ENCODE measurements at regions not wholly inside any gene's neighbourhood (a gene's known extent, or its start where the extent isn't known, plus 50 kb on each side); places are given as distances from the start of the nearest gene placed in this dataset.

DNA sequence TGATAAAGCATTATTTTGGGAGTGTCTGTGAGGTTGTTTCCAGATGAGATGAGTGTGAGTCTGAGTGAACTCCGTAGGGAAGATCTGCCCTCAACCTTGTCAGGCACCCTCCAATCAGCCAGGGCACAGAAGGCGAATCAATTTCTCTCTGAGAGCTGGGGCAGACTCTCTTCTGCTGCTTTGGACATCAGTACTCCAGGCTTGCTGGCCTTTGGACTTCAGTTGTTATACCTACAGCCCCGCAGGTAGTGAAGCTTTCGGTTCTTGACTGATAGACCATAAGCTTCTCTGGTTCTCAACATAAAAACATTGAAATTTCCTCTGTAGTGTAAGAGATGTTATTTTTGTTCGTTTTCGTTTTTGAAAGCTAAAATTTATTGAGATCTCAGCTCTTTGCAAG, 71.4 kb downstream of the MAFB start:
- TF ChIP-seq, protein P1, sequence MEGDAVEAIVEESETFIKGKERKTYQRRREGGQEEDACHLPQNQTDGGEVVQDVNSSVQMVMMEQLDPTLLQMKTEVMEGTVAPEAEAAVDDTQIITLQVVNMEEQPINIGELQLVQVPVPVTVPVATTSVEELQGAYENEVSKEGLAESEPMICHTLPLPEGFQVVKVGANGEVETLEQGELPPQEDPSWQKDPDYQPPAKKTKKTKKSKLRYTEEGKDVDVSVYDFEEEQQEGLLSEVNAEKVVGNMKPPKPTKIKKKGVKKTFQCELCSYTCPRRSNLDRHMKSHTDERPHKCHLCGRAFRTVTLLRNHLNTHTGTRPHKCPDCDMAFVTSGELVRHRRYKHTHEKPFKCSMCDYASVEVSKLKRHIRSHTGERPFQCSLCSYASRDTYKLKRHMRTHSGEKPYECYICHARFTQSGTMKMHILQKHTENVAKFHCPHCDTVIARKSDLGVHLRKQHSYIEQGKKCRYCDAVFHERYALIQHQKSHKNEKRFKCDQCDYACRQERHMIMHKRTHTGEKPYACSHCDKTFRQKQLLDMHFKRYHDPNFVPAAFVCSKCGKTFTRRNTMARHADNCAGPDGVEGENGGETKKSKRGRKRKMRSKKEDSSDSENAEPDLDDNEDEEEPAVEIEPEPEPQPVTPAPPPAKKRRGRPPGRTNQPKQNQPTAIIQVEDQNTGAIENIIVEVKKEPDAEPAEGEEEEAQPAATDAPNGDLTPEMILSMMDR (IDR thresholded peaks at IDR 0.05; ENCODE audit: insufficient read depth, missing control alignments), result no peak
- FAIRE-seq (no peak), DNase-seq (ENCODE audit: insufficient read length, low spot score) (no peak)

DNA sequence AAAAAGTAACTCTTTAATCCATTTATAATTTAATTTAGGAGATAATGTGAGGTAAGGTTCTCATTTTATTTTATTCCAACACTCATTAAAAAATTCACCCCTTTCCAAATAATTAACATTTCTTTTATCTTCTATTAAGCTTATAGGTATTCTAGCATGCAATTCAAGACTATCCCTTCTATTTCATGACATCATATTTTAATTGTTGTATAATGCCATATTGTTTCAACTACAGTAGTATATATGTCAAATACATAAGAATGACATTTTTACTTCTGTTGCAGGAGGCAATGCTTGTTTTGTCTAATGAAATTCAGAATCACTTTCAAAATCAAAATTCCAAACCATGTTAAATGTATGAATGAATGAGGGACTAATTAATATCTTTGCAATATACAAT, 76.2 kb downstream of the MAFB start:
- no peak for DNase-seq (ENCODE audit: insufficient read length, low spot score)
- FAIRE-seq, result no peak
- TF ChIP-seq, protein P1 (IDR thresholded peaks at IDR 0.05; ENCODE audit: insufficient read depth, missing control alignments), result no peak

DNA sequence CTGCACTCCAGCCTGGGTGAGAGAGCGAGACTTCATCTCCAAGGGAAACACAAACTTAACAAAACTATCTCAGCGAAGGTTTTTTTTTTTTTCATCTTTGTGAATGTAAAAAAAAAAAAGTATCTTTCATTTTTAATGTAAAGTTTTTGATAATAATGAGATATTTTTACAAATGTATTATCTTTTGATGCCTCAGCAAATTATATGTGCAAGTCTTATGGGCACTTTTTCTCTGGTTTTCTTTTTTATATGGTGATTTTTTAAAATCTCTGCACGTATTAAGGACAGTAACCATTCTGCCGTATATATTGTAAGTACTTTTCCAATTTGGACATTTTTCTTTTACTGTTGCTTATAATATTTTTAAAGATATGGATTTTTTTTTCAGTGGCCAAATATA, 76.8 kb downstream of the MAFB start:
- TF ChIP-seq, protein P1 (IDR thresholded peaks at IDR 0.05; ENCODE audit: insufficient read depth, missing control alignments), result no peak
- DNase-seq (ENCODE audit: insufficient read length, low spot score) (no peak), FAIRE-seq (no peak)

DNA sequence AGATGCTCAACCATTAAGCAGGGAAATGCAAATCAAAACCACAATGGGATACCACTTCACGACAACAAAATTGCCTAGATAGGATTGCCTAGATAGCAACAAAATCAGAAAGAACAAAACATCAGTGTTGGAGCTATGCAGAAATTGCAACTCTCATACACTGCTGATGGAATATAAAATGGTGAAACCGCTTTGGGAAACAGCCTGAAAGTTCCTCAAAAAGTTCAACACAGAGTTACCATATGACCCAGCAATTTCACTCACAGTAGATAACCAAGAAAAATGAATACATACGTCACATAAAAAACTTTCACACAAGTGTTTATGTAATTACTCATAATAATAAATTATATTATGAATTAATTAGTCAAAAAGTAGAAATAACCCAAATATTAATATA, 78.3 kb downstream of the MAFB start:
- no peak for DNase-seq (ENCODE audit: insufficient read length, low spot score)
- FAIRE-seq, result no peak

DNA sequence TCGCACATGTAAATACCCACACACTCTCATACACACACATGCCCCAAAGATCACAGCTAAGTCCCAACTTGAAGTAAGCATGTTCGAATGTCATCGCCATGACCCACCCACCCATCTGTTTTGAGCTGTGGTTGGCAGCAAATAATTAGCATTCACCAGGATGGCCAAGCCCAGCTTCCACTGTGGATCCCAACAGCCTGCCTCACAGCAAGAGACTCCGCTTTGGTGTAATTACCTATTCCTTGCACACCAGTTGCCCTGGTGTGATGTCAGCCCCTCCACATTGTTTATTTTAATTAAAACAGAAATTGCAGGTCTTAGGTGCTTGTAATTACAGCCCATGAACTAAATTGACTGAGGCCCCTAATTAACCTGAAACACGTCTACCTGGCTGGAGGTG, 81.1 kb downstream of the MAFB start:
- DNase-seq (ENCODE audit: insufficient read length, low spot score) (no peak), FAIRE-seq (no peak)
- TF ChIP-seq, protein P1 (IDR thresholded peaks at IDR 0.05; ENCODE audit: insufficient read depth, missing control alignments), result no peak

More for the DNA sequence above, 78.3 kb downstream of the MAFB start:
- TF ChIP-seq, protein P1 (IDR thresholded peaks at IDR 0.05; ENCODE audit: insufficient read depth, missing control alignments), result no peak

DNA sequence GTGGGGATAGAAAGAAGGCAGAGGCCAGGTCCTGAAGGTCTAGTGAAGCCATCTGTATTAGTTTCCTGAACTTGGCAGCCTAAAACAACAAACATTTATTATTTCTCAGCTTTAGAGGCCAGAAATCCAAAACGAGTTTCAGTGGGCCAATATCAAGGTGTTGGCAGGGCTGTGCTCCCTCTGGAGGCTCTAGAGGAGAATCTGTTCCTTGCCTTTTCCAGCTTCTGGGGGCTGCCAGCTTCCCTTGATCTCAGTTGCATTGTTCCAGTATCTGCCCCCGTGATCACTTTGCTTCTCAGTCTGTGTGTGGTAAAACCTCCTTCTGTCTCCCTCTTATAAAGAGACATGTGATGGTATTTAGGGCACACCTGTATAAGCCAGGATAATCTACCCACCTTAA, 82.4 kb downstream of the MAFB start:
- no peak for DNase-seq (ENCODE audit: insufficient read length, low spot score)
- no peak for FAIRE-seq
- TF ChIP-seq, protein P1 (IDR thresholded peaks at IDR 0.05; ENCODE audit: insufficient read depth, missing control alignments), result no peak

DNA sequence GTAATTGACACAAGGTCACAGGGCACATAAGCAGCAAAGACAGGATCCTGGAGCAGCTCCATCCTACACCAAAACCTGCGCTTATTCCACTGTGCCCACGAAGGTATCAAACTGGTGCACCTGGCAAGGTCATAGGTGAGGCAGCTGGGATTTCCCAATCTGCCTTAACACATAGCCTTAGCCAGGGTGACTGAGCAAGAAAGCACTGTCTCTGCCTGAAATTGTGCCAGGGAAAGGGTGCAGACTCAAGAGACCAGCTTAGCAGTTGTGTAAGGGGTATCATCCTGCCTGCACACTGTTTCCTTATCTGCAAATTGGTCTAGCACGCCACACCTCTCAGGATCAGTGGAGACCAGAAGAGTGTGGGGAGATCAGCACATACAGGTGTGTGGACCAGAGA, 82.8 kb downstream of the MAFB start:
- TF ChIP-seq, protein P1 (IDR thresholded peaks at IDR 0.05; ENCODE audit: insufficient read depth, missing control alignments), result no peak
- DNase-seq (ENCODE audit: insufficient read length, low spot score) (no peak), FAIRE-seq (no peak)

Data from D721Med (cell line).